ENCODE measurements at regions not wholly inside any gene's neighbourhood (a gene's known extent, or its start where the extent isn't known, plus 50 kb on each side); places are given as distances from the start of the nearest gene placed in this dataset.

DNA sequence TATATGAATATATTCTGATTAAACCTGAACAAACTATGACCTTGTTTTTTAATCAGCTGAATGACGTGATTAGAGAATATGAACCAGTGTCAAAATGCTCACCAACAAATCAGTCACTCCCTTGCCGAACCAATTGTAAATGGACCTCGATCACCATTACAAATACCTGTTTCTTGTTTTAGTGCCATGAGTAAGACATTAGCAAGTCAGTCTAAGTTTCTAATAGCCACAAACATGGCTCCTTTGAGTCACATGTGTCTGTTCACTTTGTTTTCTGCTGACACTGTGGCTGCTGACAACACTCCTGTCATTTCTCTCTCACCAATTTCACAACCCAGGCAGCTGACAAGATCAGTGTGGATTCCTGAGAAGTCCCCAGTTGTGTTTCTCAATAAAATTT lies 286.2 kb upstream of the MDGA2 start:
- TF ChIP-seq ZNF384 (IDR thresholded peaks at IDR 0.05) (no peak), BHLHE40 (IDR thresholded peaks at IDR 0.05; ENCODE audit: borderline replicate concordance) (no peak), PKNOX1 (IDR thresholded peaks at IDR 0.05) (no peak), FOXM1 (IDR thresholded peaks at IDR 0.05; ENCODE audit: borderline replicate concordance) (no peak), FOXA1 (IDR thresholded peaks at IDR 0.05) (no peak), ELF4 (IDR thresholded peaks at IDR 0.05) (no peak), TARDBP (IDR thresholded peaks at IDR 0.05) (no peak), FOXK2 (IDR thresholded peaks at IDR 0.05) (no peak), SUZ12 (IDR thresholded peaks at IDR 0.05) (no peak), NFRKB (IDR thresholded peaks at IDR 0.05) (no peak), SP1 (IDR thresholded peaks at IDR 0.05) (no peak), ARNT (IDR thresholded peaks at IDR 0.05) (no peak), HDGF (IDR thresholded peaks at IDR 0.05; ENCODE audit: borderline replicate concordance) (no peak)

All from HEK293T (cell line).